ENCODE measurements at regions not wholly inside any gene's neighbourhood (a gene's known extent, or its start where the extent isn't known, plus 50 kb on each side); places are given as distances from the start of the nearest gene placed in this dataset.

GRCh38 chr18:40558706-40559392 lies 1396.2 kb upstream of the PIK3C3 start:
- no peak overlapping the region for H3K4me2 ChIP-seq
- H3K27ac ChIP-seq (ENCODE audit: low read depth): no peak overlapping the region
- H3K4me1 Mint-ChIP-seq: peaks cover 6% of the 10 kb centered on the region; the same call in 2 of the 3 replicates
- no peak for ATAC-seq
- H3K9me3 Mint-ChIP-seq: no peaks in the 10 kb centered on the region
- no peak overlapping the region for H2AFZ ChIP-seq
- H3K4me3 ChIP-seq: no peak overlapping the region
- H3K9me2 ChIP-seq (ENCODE audit: insufficient read depth): peaks cover 7% of the 10 kb centered on the region; the same call in 1 of the 2 replicates
- no peaks in the 10 kb centered on the region for H3K27me3 ChIP-seq (ENCODE audit: insufficient read depth)
- no peaks in the 10 kb centered on the region for H3K27me3 Mint-ChIP-seq (ENCODE audit: insufficient read depth, low read depth, poor library complexity)
- no peaks in the 10 kb centered on the region for H3K79me2 ChIP-seq (replicated peaks; ENCODE audit: insufficient read depth)
- TF ChIP-seq STAT1 (IDR thresholded peaks at IDR 0.05; ENCODE audit: unreplicated experiment) (no peak), JUNB (IDR thresholded peaks at IDR 0.05; ENCODE audit: unreplicated experiment) (no peak), NANOG (IDR thresholded peaks at IDR 0.05; ENCODE audit: borderline replicate concordance) (no peak), ETS1 (IDR thresholded peaks at IDR 0.05) (no peak), CTCF (conservative IDR thresholded peaks at IDR 0.05; ENCODE audit: low read depth in 2 of 2) (no peak), ZNF114 (CRISPR knock-in tag; IDR thresholded peaks at IDR 0.05) (no peak), ZNF462 (CRISPR knock-in tag; IDR thresholded peaks at IDR 0.05) (no peak), EZH2phosphoT487 (IDR thresholded peaks at IDR 0.05; ENCODE audit: unreplicated experiment) (no peak), ZNF331 (CRISPR knock-in tag; IDR thresholded peaks at IDR 0.05; ENCODE audit: low read depth) (no peak), CREB1 (CRISPR knock-in tag; IDR thresholded peaks at IDR 0.05; ENCODE audit: low read depth) (no peak), EZH2 (IDR thresholded peaks at IDR 0.05; ENCODE audit: low read depth, unreplicated experiment) (no peak), POLR2AphosphoS5 (IDR thresholded peaks at IDR 0.05; ENCODE audit: low read depth) (no peak)
- no peak overlapping the region for H3K4me3 Mint-ChIP-seq
- H3F3A ChIP-seq (replicated peaks; ENCODE audit: low read depth): no peaks in the 10 kb centered on the region
- no peaks in the 10 kb centered on the region for H4K20me1 ChIP-seq (replicated peaks; ENCODE audit: insufficient read depth)
- no peaks in the 10 kb centered on the region for H3K36me3 ChIP-seq (ENCODE audit: insufficient read depth)
- no peak overlapping the region for H3K27ac Mint-ChIP-seq
- H3K36me3 Mint-ChIP-seq (ENCODE audit: low read depth): no peaks in the 10 kb centered on the region
- H3K4me1 ChIP-seq (ENCODE audit: insufficient read depth): no peaks in the 10 kb centered on the region
- no peak for DNase-seq (ENCODE audit: low spot score)

All from GM23338 (cell line).